ENCODE measurements at regions not wholly inside any gene's neighbourhood (a gene's known extent, or its start where the extent isn't known, plus 50 kb on each side); places are given as distances from the start of the nearest gene placed in this dataset.

DNA sequence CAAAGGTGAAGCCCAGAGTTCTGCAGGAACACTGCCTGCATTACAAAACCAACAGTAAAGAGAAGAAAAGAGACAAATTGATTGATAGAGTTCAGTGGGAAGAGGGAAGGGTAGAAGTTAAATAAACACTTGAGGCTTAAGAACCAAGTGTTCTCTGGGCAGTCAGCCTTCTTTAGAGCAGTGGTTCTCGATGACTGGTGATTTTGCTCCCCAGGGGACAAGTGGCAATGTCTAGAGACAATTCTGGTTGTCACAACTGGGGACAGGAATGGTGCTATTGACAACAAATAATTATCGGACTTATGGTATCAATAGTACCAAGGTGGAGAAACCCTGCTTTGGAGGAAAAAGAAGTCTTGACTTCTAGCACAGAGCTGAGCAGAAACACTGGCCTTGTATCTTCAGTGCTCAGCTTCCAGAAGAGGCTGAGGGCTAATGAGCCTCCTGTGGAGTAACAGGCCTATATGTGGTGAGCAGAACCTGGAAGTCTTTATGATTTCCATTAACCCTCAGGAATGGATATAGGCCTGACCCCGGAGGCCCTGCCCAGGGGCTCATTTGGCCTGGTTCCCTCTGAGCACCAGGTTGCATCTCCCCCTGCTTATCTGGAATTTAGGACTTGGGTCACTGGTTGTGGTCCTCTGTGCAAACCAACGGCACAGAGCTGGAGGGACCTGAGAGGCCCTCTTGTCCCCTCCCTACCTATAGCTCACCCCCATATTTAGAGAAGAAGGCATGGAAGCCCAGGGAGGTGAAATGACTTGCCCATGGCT is 204.6 kb upstream of the PWP1 start:
- Histone ChIP-seq H3K9me3 (ENCODE audit: control insufficient read depth in 4 of 4, insufficient read depth in 3 of 4, low read length in 3 of 4) (no peaks in the 10 kb centered on the region), H3K27ac (ENCODE audit: low read depth in 1 of 2, low read length in 1 of 2) (no peak overlapping the region), H3K27me3 (ENCODE audit: control insufficient read depth in 3 of 3, insufficient read depth in 3 of 3, low read length in 2 of 3) (no peaks in the 10 kb centered on the region), H3K4me3 (no peak overlapping the region), H3K36me3 (ENCODE audit: control insufficient read depth in 4 of 4, insufficient read depth in 4 of 4, low read length in 4 of 4) (no peaks in the 10 kb centered on the region), H3K4me1 (ENCODE audit: control insufficient read depth in 5 of 5, insufficient read depth in 5 of 5, low read length in 5 of 5) (peaks cover 0 to 2% (median 0%) of the 10 kb centered on the region in 5 donors), H3K9ac (ENCODE audit: insufficient read depth in 1 of 2, low read length in 2 of 2) (no peak overlapping the region)
- DNase-seq: no peak
- WGBS, 2 donors: 72 to 78% methylated on average over 4 of the region's 4 CpGs
- no peak for ATAC-seq (ENCODE audit: insufficient read depth, low FRiP score)
- TF ChIP-seq, protein P1, sequence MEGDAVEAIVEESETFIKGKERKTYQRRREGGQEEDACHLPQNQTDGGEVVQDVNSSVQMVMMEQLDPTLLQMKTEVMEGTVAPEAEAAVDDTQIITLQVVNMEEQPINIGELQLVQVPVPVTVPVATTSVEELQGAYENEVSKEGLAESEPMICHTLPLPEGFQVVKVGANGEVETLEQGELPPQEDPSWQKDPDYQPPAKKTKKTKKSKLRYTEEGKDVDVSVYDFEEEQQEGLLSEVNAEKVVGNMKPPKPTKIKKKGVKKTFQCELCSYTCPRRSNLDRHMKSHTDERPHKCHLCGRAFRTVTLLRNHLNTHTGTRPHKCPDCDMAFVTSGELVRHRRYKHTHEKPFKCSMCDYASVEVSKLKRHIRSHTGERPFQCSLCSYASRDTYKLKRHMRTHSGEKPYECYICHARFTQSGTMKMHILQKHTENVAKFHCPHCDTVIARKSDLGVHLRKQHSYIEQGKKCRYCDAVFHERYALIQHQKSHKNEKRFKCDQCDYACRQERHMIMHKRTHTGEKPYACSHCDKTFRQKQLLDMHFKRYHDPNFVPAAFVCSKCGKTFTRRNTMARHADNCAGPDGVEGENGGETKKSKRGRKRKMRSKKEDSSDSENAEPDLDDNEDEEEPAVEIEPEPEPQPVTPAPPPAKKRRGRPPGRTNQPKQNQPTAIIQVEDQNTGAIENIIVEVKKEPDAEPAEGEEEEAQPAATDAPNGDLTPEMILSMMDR (IDR thresholded peaks at IDR 0.05; ENCODE audit: control extremely low read depth, extremely low read depth): no peak

DNA sequence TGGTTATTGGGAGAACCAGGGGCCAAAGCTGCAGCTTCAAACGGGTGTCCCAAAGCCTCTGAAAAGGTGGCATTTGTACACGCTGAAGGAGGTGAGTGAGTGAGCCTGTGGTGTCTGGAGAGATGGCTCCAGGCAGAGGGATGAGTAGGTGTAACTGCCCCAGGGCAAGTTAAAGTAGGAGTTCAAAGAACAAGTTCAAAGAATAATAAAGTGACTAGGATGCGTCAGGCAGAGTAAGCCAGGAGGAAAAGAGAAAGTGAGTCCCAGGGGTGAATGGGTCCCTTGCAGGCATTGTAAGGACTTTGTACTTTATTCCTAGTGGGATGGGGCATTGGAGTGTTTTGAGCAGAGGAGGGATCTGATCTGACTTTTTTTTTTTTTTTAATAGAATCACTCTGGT is 201.4 kb upstream of the PWP1 start:
- DNase-seq: no peak
- H3K4me3 ChIP-seq: no peak overlapping the region
- no peak overlapping the region for H3K27ac ChIP-seq (ENCODE audit: low read depth in 1 of 2, low read length in 1 of 2)
- H3K9ac ChIP-seq (ENCODE audit: insufficient read depth in 1 of 2, low read length in 2 of 2): no peak overlapping the region
- H3K27me3 ChIP-seq (ENCODE audit: control insufficient read depth in 3 of 3, insufficient read depth in 3 of 3, low read length in 2 of 3): no peaks in the 10 kb centered on the region
- ATAC-seq (ENCODE audit: insufficient read depth, low FRiP score): no peak
- no peaks in the 10 kb centered on the region for H3K36me3 ChIP-seq (ENCODE audit: control insufficient read depth in 4 of 4, insufficient read depth in 4 of 4, low read length in 4 of 4)
- TF ChIP-seq, protein P1 (IDR thresholded peaks at IDR 0.05; ENCODE audit: control extremely low read depth, extremely low read depth): no peak
- no peaks in the 10 kb centered on the region for H3K9me3 ChIP-seq (ENCODE audit: control insufficient read depth in 4 of 4, insufficient read depth in 3 of 4, low read length in 3 of 4)
- WGBS, 2 donors: 84 to 87% methylated on average over 3 of the region's 3 CpGs
- peaks cover 0 to 2% (median 0%) of the 10 kb centered on the region in 5 donors for H3K4me1 ChIP-seq (ENCODE audit: control insufficient read depth in 5 of 5, insufficient read depth in 5 of 5, low read length in 5 of 5)

DNA sequence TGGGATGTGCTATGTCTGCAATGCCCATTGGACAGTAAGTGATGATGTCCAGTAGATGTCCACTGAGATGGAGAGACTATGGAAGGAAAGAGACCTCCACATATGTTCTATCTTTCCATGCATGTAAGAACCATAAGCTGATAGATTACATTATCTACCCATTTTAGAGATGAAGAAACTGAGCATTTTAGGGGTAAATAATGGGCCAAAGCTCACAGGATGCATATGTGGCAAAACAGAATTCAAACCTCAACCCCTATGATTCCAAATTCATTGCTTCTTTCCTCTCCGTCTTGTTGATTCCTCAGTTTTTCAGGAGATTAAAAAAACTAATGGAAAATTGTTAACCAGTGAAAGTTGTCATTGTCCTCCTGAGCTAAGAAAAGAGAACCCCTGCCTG is 200.7 kb upstream of the PWP1 start:
- Histone ChIP-seq H3K9ac (ENCODE audit: insufficient read depth in 1 of 2, low read length in 2 of 2) (no peak overlapping the region), H3K27me3 (ENCODE audit: control insufficient read depth in 3 of 3, insufficient read depth in 3 of 3, low read length in 2 of 3) (no peaks in the 10 kb centered on the region), H3K36me3 (ENCODE audit: control insufficient read depth in 4 of 4, insufficient read depth in 4 of 4, low read length in 4 of 4) (no peaks in the 10 kb centered on the region), H3K9me3 (ENCODE audit: control insufficient read depth in 4 of 4, insufficient read depth in 3 of 4, low read length in 3 of 4) (no peaks in the 10 kb centered on the region), H3K27ac (ENCODE audit: low read depth in 1 of 2, low read length in 1 of 2) (no peak overlapping the region), H3K4me1 (ENCODE audit: control insufficient read depth in 5 of 5, insufficient read depth in 5 of 5, low read length in 5 of 5) (peaks cover 0 to 2% (median 0%) of the 10 kb centered on the region in 5 donors), H3K4me3 (no peak overlapping the region)
- no peak for ATAC-seq (ENCODE audit: insufficient read depth, low FRiP score)
- TF ChIP-seq, protein P1 (IDR thresholded peaks at IDR 0.05; ENCODE audit: control extremely low read depth, extremely low read depth): no peak
- no peak for DNase-seq
- WGBS, 2 donors: 91 to 95% methylated on average over 1 of the region's 1 CpG

All from lung (tissue), 11 donors.